CD14-positive monocyte (primary cell): ENCODE measurements at regions not wholly inside any gene's neighbourhood (a gene's known extent, or its start where the extent isn't known, plus 50 kb on each side); places are given as distances from the start of the nearest gene placed in this dataset.

Source experiments
- DNase-seq, 3 donors: peaks; one replicate each; pipeline ENCODE4 v3.0.0-alpha.2; 2011 to 2022
- H2AFZ ChIP-seq: 2 replicates; pipeline ENCODE4 v1.6.0; 2012; ENCODE audit warnings: mild to moderate bottlenecking, low read depth, low read length, inconsistent platforms; ENCODE audit not compliant: insufficient read depth, poor library complexity, severe bottlenecking
- H3K27ac ChIP-seq, 2 donors: 1 replicate in 1 of 2; 2 replicates in 1 of 2; pipeline ENCODE4 v1.5.1; 2012 to 2013; ENCODE audit warnings: low read length in 2 of 2, control low read depth in 1 of 2, inconsistent platforms in 1 of 2, low read depth in 1 of 2, mild to moderate bottlenecking in 1 of 2
- H3K27me3 ChIP-seq, 2 donors: one replicate each; pipeline versions ENCODE4 v1.6.0 to v1.6.1; 2011 to 2013; ENCODE audit warnings: low read length in 2 of 2; ENCODE audit not compliant: control insufficient read depth in 2 of 2, insufficient read depth in 2 of 2
- H3K36me3 ChIP-seq, 2 donors: replicated peaks in 1 of 2; 1 replicate in 1 of 2; 2 replicates in 1 of 2; pipeline versions ENCODE4 v1.5.1 to v1.6.1; 2012 to 2013; ENCODE audit warnings: low read length in 2 of 2, control low read depth in 1 of 2, inconsistent platforms in 1 of 2, mild to moderate bottlenecking in 1 of 2; ENCODE audit not compliant: insufficient read depth in 2 of 2, control insufficient read depth in 1 of 2
- H3K4me1 ChIP-seq, 2 donors: 1 replicate in 1 of 2; 2 replicates in 1 of 2; pipeline versions ENCODE4 v1.5.1 to v1.6.1; 2012 to 2013; ENCODE audit warnings: low read length in 2 of 2, control low read depth in 1 of 2, inconsistent platforms in 1 of 2, mild to moderate bottlenecking in 1 of 2, moderate library complexity in 1 of 2; ENCODE audit not compliant: insufficient read depth in 2 of 2, control insufficient read depth in 1 of 2
- H3K4me2 ChIP-seq: replicated peaks from 2 replicates; pipeline ENCODE3; 2012; ENCODE audit warnings: low read length, moderate library complexity, mild to moderate bottlenecking; ENCODE audit not compliant: poor library complexity, severe bottlenecking; ENCODE audit errors: extremely low read depth
- H3K4me3 ChIP-seq, 3 experiments: fragments of 200-600 bp in 1 of 3; sonication (generic) in 1 of 3; replicated peaks in 1 of 3; 1 replicate in 2 of 3; 2 replicates in 1 of 3; pipeline ENCODE4 v1.5.1; 2011 to 2013; ENCODE audit warnings: low read length in 3 of 3, mild to moderate bottlenecking in 3 of 3, control low read depth in 2 of 3, low read depth in 2 of 3, inconsistent platforms in 1 of 3, moderate library complexity in 1 of 3
- H3K79me2 ChIP-seq: 2 replicates; pipeline ENCODE4 v1.6.0; 2012; ENCODE audit warnings: mild to moderate bottlenecking, control low read depth, inconsistent platforms, low read length, moderate library complexity; ENCODE audit not compliant: insufficient read depth
- H3K9ac ChIP-seq: 2 replicates; pipeline ENCODE4 v1.6.0; 2017; ENCODE audit warnings: low read length, mild to moderate bottlenecking; ENCODE audit not compliant: insufficient read depth, poor library complexity, severe bottlenecking
- H3K9me3 ChIP-seq, 2 donors: replicated peaks in 1 of 2; 1 replicate in 1 of 2; 2 replicates in 1 of 2; pipeline versions ENCODE4 v1.5.1 to v1.6.1; 2012 to 2013; ENCODE audit warnings: low read length in 2 of 2, control low read depth in 1 of 2; ENCODE audit not compliant: control insufficient read depth in 1 of 2, insufficient read depth in 1 of 2
- H4K20me1 ChIP-seq: 2 replicates; pipeline ENCODE4 v1.6.0; 2012; ENCODE audit warnings: mild to moderate bottlenecking, low read length, control low read depth, moderate library complexity; ENCODE audit not compliant: insufficient read depth
- H3K27ac Mint-ChIP-seq, 7 donors: one replicate each; pipeline ENCODE4 v1.8.0; 2020; ENCODE audit warnings: mild to moderate bottlenecking in 7 of 7, mixed read lengths in 7 of 7, moderate library complexity in 6 of 7, inconsistent platforms in 2 of 7
- H3K27me3 Mint-ChIP-seq, 3 donors: one replicate each; pipeline ENCODE4 v1.8.0; 2021 to 2022; ENCODE audit warnings: low read depth in 3 of 3, mild to moderate bottlenecking in 3 of 3, mixed read lengths in 3 of 3, moderate library complexity in 3 of 3, inconsistent platforms in 1 of 3
- H3K36me3 Mint-ChIP-seq, 2 donors: one replicate each; pipeline ENCODE4 v1.8.0; 2020; ENCODE audit warnings: mixed read lengths in 2 of 2, inconsistent platforms in 1 of 2, mild to moderate bottlenecking in 1 of 2
- H3K4me1 Mint-ChIP-seq: one replicate; pipeline ENCODE4 v1.8.0; 2020; ENCODE audit warnings: mild to moderate bottlenecking, mixed read lengths
- H3K4me3 Mint-ChIP-seq, 2 donors: one replicate each; pipeline ENCODE4 v1.8.0; 2020; ENCODE audit warnings: mild to moderate bottlenecking in 2 of 2, mixed read lengths in 2 of 2, moderate library complexity in 1 of 2
- H3K9me3 Mint-ChIP-seq, 7 donors: one replicate each; pipeline ENCODE4 v1.8.0; 2020 to 2022; ENCODE audit warnings: mixed read lengths in 7 of 7, mild to moderate bottlenecking in 6 of 7, moderate library complexity in 6 of 7, inconsistent platforms in 2 of 7
- WGBS: methylation state at CpG from one replicate; pipeline ENCODE4 v1.1.5; 2013; ENCODE audit warnings: missing lambda C conversion rate; ENCODE audit not compliant: insufficient coverage; 5-methylcytosine and 5-hydroxymethylcytosine counted together
- intact Hi-C, 2 donors: fragments of 100-400 bp; cut with micrococcal nuclease; formaldehyde crosslinking; loops; one replicate each; pipeline versions ENCODE4 v1.15.0 to v1.15.1; 2023
- TF ChIP-seq, protein P1 (sequence below): fragments of 200-600 bp; IDR thresholded peaks from one replicate; pipeline ENCODE4 v1.8.0; 2022; ENCODE audit warnings: antibody characterized with exemption, mild to moderate bottlenecking

DNA sequence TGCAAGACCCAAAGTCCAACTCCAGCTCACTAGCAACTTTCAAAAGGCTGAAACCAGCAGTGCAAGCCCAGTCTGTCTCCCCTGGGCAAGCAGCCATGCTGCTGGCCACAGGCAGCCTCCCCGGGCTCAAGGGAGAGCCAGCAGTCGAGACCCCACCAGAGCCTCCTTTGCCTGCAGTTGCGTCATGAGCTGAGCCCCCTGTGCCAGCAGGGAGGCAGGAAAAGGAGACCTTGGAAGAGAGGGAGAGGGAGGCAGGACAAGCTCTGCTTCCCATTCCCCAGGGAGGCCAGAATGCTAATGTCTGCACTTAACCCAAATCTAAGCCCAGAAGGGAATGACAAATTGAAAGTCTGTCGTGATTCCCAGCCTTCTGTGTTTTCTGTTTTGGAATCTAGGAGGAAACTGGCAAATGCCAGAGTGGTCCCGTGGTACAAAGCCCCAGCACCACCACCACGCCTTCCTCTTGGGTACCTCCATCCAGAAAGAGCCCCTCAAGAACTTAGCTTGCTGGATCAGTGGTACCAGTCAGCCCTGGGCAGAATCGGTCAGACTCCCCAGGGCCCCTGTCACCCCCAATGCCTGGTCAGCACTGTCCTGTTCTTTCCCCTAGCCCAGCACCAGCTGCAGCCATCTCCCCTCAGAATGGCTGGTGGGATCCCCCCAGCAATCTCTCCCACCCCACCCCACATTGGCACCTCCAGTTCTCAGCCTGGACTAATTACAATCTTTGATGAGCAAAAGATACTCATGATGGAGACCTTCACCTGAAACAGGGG is 99.3 kb upstream of the TNRC6C start:
- Histone ChIP-seq H2AFZ (no peak overlapping the region), H3K27me3 (peaks cover 0 to 23% of the 10 kb centered on the region in 2 donors), H3K4me3 (no peak overlapping the region), H3K9me3 (no peaks in the 10 kb centered on the region), H3K9ac (no peak overlapping the region), H3K36me3 (no peaks in the 10 kb centered on the region), H3K4me2 (no peak overlapping the region), H3K27ac (no peak overlapping the region), H3K79me2 (no peaks in the 10 kb centered on the region), H3K4me1 (peaks cover 11 to 12% of the 10 kb centered on the region in 2 donors), H4K20me1 (no peaks in the 10 kb centered on the region)
- H3K36me3 Mint-ChIP-seq, result no peaks in the 10 kb centered on the region
- no peak for DNase-seq
- H3K4me3 Mint-ChIP-seq, result no peak overlapping the region
- no peak overlapping the region for H3K27ac Mint-ChIP-seq
- peaks cover 0 to 3% (median 0%) of the 10 kb centered on the region in 7 donors for H3K9me3 Mint-ChIP-seq
- H3K27me3 Mint-ChIP-seq, result peaks cover 25 to 39% (median 26%) of the 10 kb centered on the region in 3 donors
- intact Hi-C loops, result no loop called here
- peaks cover 10% of the 10 kb centered on the region for H3K4me1 Mint-ChIP-seq
- 82% methylated on average over 6 of the region's 7 CpGs for WGBS
- TF ChIP-seq, protein P1, sequence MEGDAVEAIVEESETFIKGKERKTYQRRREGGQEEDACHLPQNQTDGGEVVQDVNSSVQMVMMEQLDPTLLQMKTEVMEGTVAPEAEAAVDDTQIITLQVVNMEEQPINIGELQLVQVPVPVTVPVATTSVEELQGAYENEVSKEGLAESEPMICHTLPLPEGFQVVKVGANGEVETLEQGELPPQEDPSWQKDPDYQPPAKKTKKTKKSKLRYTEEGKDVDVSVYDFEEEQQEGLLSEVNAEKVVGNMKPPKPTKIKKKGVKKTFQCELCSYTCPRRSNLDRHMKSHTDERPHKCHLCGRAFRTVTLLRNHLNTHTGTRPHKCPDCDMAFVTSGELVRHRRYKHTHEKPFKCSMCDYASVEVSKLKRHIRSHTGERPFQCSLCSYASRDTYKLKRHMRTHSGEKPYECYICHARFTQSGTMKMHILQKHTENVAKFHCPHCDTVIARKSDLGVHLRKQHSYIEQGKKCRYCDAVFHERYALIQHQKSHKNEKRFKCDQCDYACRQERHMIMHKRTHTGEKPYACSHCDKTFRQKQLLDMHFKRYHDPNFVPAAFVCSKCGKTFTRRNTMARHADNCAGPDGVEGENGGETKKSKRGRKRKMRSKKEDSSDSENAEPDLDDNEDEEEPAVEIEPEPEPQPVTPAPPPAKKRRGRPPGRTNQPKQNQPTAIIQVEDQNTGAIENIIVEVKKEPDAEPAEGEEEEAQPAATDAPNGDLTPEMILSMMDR, result no peak

DNA sequence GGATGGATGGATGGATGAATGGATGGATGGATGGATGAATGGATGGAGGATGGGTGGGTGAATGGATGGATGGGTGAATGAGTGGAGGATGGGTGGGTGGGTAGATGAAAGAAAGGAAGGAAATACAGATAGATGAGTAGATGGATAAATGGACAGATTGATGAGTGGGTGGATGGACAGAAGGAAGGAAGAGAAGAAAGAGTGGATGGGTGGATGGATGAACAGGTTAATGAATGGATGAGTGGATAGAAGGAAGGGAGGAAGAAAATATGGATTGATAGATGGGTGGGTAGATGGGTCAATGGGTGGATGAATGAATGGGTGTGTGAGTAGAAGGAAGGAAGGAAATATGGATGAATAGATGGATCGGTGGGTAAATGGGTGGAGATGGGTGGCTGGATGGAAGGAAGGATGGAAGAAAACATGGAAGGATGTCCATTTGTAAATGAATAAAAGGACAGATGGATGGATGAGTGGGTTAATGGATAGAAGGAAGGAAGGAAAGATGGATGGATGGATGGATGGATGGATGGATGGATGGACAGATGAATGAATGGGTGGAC is 97.3 kb upstream of the TNRC6C start:
- Histone ChIP-seq H3K4me2 (no peak overlapping the region), H4K20me1 (no peaks in the 10 kb centered on the region), H3K79me2 (no peaks in the 10 kb centered on the region), H3K4me3 (no peak overlapping the region), H3K4me1 (peaks cover 19 to 20% of the 10 kb centered on the region in 2 donors), H3K9ac (no peak overlapping the region), H3K36me3 (no peaks in the 10 kb centered on the region), H2AFZ (no peak overlapping the region), H3K27ac (no peak overlapping the region), H3K9me3 (no peaks in the 10 kb centered on the region), H3K27me3 (peaks cover 0 to 21% of the 10 kb centered on the region in 2 donors)
- H3K27ac Mint-ChIP-seq, result no peak overlapping the region
- no peak for DNase-seq
- no peaks in the 10 kb centered on the region for H3K36me3 Mint-ChIP-seq
- peak overlapping the region in 1 of 2 donors; percentile 54 for H3K4me3 Mint-ChIP-seq
- intact Hi-C loops, result loop anchor here (5.0 to 10.0 kb wide), 2 partner anchors 36 to 94 kb away; partner anchors contain the start of gene TNRC6C (in 1 of the 2)
- TF ChIP-seq, protein P1, result no peak
- H3K4me1 Mint-ChIP-seq, result peaks cover 16% of the 10 kb centered on the region
- peaks cover 22 to 35% (median 28%) of the 10 kb centered on the region in 3 donors for H3K27me3 Mint-ChIP-seq
- 96% methylated on average over 1 of the region's 1 CpG for WGBS
- peaks cover 0 to 3% (median 0%) of the 10 kb centered on the region in 7 donors for H3K9me3 Mint-ChIP-seq
